HepG2 (cell line): ENCODE measurements at regions not wholly inside any gene's neighbourhood (a gene's known extent, or its start where the extent isn't known, plus 50 kb on each side); places are given as distances from the start of the nearest gene placed in this dataset.
A peak's percentile ranks its signal among the peaks of the same experiment; 100 is the strongest.

Experiments used
- CEBPB ChIP-seq: IDR thresholded peaks from 2 replicates; pipeline ENCODE4 v1.6.1; 2011; ENCODE audit warnings: low read depth, low read length, improper control_type of control experiment, borderline replicate concordance
- HDAC6 ChIP-seq: fragments of 200-600 bp; sonication (generic); IDR thresholded peaks from 2 replicates; pipeline ENCODE4 v1.7.0; 2017; ENCODE audit warnings: mild to moderate bottlenecking, antibody characterized with exemption, low read length, low read depth
- PHF8 ChIP-seq: sonication (generic); formaldehyde crosslinking; IDR thresholded peaks from 2 replicates; pipeline ENCODE4 v1.5.0; 2020; ENCODE audit warnings: missing genetic modification reagents
- POLR2A ChIP-seq, 2 experiments: IDR thresholded peaks; 2 replicates each; pipeline ENCODE4 v1.6.1; 2011; ENCODE audit warnings: low read depth in 2 of 2, low read length in 2 of 2, mild to moderate bottlenecking in 1 of 2, moderate library complexity in 1 of 2; ENCODE audit not compliant: insufficient read depth in 1 of 2
- SRSF9 ChIP-seq: fragments of 200-400 bp; formaldehyde crosslinking; IDR thresholded peaks from 2 replicates; pipeline ENCODE4 v1.6.1; 2018; ENCODE audit warnings: borderline replicate concordance, mild to moderate bottlenecking, low read depth, low read length; ENCODE audit not compliant: insufficient read depth, poor library complexity, severe bottlenecking
- ZFX ChIP-seq: sonication (generic); formaldehyde crosslinking; IDR thresholded peaks from 2 replicates; pipeline ENCODE4 v1.4.0; 2020; ENCODE audit warnings: mild to moderate bottlenecking, low read depth, missing genetic modification reagents, moderate library complexity
- TF ChIP-seq, protein P1 (sequence below): sonication (generic); formaldehyde crosslinking; IDR thresholded peaks from 2 replicates; pipeline ENCODE4 v1.5.0; 2020; ENCODE audit warnings: mild to moderate bottlenecking, missing genetic modification reagents
- TF ChIP-seq, protein P2 (sequence below): sonication (generic); formaldehyde crosslinking; IDR thresholded peaks from 2 replicates; pipeline ENCODE4 v1.5.0; 2020; ENCODE audit warnings: mild to moderate bottlenecking, missing genetic modification reagents
- TF ChIP-seq, protein P3 (sequence below): sonication (generic); formaldehyde crosslinking; IDR thresholded peaks from 2 replicates; pipeline ENCODE4 v1.5.0; 2020; ENCODE audit warnings: mild to moderate bottlenecking, missing genetic modification reagents, moderate library complexity

DNA sequence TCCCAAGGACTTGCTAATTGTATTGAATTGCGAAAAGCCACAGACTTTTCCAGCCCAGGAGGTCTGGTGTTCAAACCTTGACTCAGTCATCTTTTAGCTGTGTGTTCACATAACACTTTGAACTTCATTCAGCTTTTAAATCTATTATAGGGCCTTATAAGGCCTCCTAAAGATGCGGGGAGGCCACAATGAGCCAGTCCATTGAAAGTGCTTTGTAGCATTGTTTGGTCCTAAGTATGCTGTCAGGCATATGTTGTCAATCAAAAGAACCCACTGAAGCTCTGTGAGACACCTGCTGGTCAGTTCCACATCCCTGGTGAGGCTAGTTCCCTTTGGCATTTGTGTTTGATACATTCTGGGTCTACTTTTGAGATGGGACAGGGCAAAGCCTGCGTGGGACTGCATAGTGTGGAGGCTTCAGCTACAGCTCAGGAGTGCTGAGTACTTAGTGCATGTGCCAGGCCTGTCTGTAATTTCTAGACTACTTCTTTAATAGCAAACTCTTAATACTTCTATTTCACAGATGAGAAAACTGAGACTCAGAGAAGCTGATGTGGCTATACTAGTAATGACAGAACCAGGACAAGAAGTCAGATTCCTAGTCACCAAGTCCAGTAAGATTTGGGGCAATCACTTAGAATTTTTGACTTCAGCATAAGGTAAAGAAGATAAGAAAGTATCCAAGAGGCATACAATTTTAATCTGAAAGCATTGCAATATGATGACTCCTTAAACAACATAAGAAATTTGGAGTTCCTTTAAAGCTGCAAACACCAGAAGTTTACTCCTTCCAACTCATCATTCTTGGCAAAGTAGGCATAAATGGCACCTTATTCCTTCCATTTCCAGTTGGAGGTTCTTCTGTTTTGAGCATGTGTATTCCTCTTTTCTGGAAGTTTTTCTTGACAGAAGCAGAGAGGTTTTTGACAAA is 213.0 kb downstream of the PDCD6IP start:
- TF ChIP-seq, protein P1, sequence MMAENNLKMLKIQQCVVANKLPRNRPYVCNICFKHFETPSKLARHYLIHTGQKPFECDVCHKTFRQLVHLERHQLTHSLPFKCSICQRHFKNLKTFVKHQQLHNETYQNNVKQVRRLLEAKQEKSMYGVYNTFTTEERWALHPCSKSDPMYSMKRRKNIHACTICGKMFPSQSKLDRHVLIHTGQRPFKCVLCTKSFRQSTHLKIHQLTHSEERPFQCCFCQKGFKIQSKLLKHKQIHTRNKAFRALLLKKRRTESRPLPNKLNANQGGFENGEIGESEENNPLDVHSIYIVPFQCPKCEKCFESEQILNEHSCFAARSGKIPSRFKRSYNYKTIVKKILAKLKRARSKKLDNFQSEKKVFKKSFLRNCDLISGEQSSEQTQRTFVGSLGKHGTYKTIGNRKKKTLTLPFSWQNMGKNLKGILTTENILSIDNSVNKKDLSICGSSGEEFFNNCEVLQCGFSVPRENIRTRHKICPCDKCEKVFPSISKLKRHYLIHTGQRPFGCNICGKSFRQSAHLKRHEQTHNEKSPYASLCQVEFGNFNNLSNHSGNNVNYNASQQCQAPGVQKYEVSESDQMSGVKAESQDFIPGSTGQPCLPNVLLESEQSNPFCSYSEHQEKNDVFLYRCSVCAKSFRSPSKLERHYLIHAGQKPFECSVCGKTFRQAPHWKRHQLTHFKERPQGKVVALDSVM (CRISPR knock-in tag): no peak
- no peak for TF ChIP-seq SRSF9
- TF ChIP-seq POLR2A (IDR thresholded peaks at IDR 0.05; ENCODE audit: insufficient read depth in 1 of 2, low read depth in 2 of 2, low read length in 2 of 2): no peak
- TF ChIP-seq, protein P2, sequence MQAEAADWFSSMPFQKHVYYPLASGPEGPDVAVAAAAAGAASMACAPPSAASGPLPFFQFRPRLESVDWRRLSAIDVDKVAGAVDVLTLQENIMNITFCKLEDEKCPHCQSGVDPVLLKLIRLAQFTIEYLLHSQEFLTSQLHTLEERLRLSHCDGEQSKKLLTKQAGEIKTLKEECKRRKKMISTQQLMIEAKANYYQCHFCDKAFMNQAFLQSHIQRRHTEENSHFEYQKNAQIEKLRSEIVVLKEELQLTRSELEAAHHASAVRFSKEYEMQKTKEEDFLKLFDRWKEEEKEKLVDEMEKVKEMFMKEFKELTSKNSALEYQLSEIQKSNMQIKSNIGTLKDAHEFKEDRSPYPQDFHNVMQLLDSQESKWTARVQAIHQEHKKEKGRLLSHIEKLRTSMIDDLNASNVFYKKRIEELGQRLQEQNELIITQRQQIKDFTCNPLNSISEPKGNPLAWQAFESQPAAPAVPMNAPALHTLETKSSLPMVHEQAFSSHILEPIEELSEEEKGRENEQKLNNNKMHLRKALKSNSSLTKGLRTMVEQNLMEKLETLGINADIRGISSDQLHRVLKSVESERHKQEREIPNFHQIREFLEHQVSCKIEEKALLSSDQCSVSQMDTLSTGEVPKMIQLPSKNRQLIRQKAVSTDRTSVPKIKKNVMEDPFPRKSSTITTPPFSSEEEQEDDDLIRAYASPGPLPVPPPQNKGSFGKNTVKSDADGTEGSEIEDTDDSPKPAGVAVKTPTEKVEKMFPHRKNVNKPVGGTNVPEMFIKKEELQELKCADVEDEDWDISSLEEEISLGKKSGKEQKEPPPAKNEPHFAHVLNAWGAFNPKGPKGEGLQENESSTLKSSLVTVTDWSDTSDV (CRISPR knock-in tag): no peak
- no peak for TF ChIP-seq PHF8 (CRISPR knock-in tag)
- TF ChIP-seq ZFX: no peak
- TF ChIP-seq CEBPB: no peak
- TF ChIP-seq HDAC6: no peak
- TF ChIP-seq, protein P3, sequence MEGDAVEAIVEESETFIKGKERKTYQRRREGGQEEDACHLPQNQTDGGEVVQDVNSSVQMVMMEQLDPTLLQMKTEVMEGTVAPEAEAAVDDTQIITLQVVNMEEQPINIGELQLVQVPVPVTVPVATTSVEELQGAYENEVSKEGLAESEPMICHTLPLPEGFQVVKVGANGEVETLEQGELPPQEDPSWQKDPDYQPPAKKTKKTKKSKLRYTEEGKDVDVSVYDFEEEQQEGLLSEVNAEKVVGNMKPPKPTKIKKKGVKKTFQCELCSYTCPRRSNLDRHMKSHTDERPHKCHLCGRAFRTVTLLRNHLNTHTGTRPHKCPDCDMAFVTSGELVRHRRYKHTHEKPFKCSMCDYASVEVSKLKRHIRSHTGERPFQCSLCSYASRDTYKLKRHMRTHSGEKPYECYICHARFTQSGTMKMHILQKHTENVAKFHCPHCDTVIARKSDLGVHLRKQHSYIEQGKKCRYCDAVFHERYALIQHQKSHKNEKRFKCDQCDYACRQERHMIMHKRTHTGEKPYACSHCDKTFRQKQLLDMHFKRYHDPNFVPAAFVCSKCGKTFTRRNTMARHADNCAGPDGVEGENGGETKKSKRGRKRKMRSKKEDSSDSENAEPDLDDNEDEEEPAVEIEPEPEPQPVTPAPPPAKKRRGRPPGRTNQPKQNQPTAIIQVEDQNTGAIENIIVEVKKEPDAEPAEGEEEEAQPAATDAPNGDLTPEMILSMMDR: peak; percentile 48
